Endodermal cell (in vitro differentiated cells): ENCODE measurements at regions not wholly inside any gene's neighbourhood (a gene's known extent, or its start where the extent isn't known, plus 50 kb on each side); places are given as distances from the start of the nearest gene placed in this dataset.

ENCODE experiments used
- DNase-seq: peaks from one replicate; pipeline ENCODE4 v3.0.0-alpha.2; 2017
- H3K27ac ChIP-seq: 2 replicates; pipeline ENCODE4 v1.5.1; 2013; ENCODE audit warnings: mild to moderate bottlenecking, low read depth, low read length, moderate library complexity
- H3K27me3 ChIP-seq: 2 replicates; pipeline ENCODE4 v1.6.1; 2013; ENCODE audit warnings: mild to moderate bottlenecking, low read length, moderate library complexity; ENCODE audit not compliant: insufficient read depth, control insufficient read depth, poor library complexity, severe bottlenecking
- H3K36me3 ChIP-seq: 2 replicates; pipeline ENCODE4 v1.7.0; 2013; ENCODE audit warnings: mild to moderate bottlenecking, low read length, moderate library complexity; ENCODE audit not compliant: control insufficient read depth, insufficient read depth
- H3K4me1 ChIP-seq: one replicate; pipeline ENCODE4 v1.7.0; 2013; ENCODE audit warnings: low read length; ENCODE audit not compliant: control insufficient read depth, insufficient read depth
- H3K4me3 ChIP-seq: 2 replicates; pipeline ENCODE4 v1.5.1; 2013; ENCODE audit warnings: mild to moderate bottlenecking, low read length, moderate library complexity
- H3K9ac ChIP-seq: 2 replicates; pipeline ENCODE4 v1.6.1; 2013; ENCODE audit warnings: mild to moderate bottlenecking, low read length, moderate library complexity; ENCODE audit not compliant: poor library complexity, severe bottlenecking; ENCODE audit errors: extremely low read depth
- H3K9me3 ChIP-seq: 2 replicates; pipeline ENCODE4 v1.6.1; 2013; ENCODE audit warnings: mild to moderate bottlenecking, low read length, moderate library complexity; ENCODE audit not compliant: control insufficient read depth
- H3K27ac Mint-ChIP-seq: 2 replicates; pipeline ENCODE4 v1.8.0; 2020; ENCODE audit warnings: mixed read lengths
- H3K27me3 Mint-ChIP-seq: 2 replicates; pipeline ENCODE4 v1.8.0; 2021; ENCODE audit warnings: mild to moderate bottlenecking, mixed read lengths; ENCODE audit not compliant: insufficient read depth
- H3K36me3 Mint-ChIP-seq: 2 replicates; pipeline ENCODE4 v1.8.0; 2020; ENCODE audit warnings: low read depth, mixed read lengths
- H3K4me1 Mint-ChIP-seq: 2 replicates; pipeline ENCODE4 v1.8.0; 2020; ENCODE audit warnings: mixed read lengths
- H3K4me3 Mint-ChIP-seq: 2 replicates; pipeline ENCODE4 v1.8.0; 2020; ENCODE audit warnings: mild to moderate bottlenecking, moderate library complexity, mixed read lengths
- H3K9me3 Mint-ChIP-seq: 2 replicates; pipeline ENCODE4 v1.8.0; 2020; ENCODE audit warnings: mild to moderate bottlenecking, mixed read lengths
- WGBS, 2 experiments: methylation state at CpG; one replicate each; pipeline versions ENCODE4 v1.1.5 to v1.1.7; 2013; ENCODE audit warnings: missing lambda C conversion rate in 2 of 2, mixed read lengths in 1 of 2; ENCODE audit not compliant: insufficient coverage in 1 of 2, insufficient read length in 1 of 2; 5-methylcytosine and 5-hydroxymethylcytosine counted together
- TF ChIP-seq, protein P1 (sequence below): fragments of 200-600 bp; sonication (generic); conservative IDR thresholded peaks from 2 replicates; pipeline ENCODE4 v1.5.0; 2021; ENCODE audit warnings: antibody characterized with exemption, mild to moderate bottlenecking

DNA sequence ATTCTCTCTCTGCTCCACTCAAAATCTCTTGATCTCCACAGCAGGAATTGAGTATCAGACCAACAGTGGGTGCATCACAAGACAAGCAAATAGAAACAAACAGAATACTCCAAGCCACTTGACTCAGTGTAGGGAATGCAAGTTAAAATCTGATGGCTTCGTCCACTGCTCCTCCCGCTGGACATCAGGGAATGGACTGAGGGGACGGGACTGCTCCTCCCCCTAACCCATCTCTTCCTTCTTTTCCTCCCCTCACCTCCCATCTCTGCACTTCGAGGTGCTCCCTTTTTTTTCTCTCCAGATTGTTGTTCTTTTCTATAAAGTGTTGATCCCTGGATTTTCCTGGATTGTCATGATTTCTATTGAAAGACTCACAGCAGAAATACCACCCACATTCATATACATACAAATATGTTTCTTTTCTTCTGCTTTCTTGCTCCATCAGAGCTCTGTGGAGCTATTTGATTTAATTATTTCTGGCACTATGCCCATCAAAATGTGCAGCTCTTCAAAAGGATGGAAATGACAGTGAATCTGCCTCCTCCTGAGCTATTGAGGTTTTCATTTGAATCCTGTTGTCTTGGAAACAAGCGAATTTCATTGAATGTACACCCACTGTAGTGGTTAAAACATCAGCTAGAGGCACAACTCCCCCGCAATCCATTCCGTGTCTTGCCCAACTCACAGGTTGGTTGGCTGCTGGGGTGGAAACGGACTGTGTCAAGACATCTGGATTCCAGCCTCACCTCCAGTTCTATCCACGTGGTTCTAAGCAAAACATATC is 199.7 kb downstream of the SPTSSA start:
- Histone ChIP-seq H3K4me3 (no peak overlapping the region), H3K27ac (no peak overlapping the region), H3K9me3 (no peaks in the 10 kb centered on the region), H3K36me3 (no peaks in the 10 kb centered on the region), H3K4me1 (no peaks in the 10 kb centered on the region), H3K27me3 (peaks cover 19% of the 10 kb centered on the region), H3K9ac (no peak overlapping the region)
- Mint-ChIP-seq H3K4me3 (no peak overlapping the region), H3K9me3 (peaks cover 2% of the 10 kb centered on the region), H3K4me1 (peaks cover 3% of the 10 kb centered on the region), H3K27me3 (peaks cover 25% of the 10 kb centered on the region), H3K36me3 (no peaks in the 10 kb centered on the region), H3K27ac (no peak overlapping the region)
- 86 to 91% methylated on average over 7 to 9 of the region's 9 CpGs for WGBS, 2 experiments
- DNase-seq = no peak
- TF ChIP-seq, protein P1, sequence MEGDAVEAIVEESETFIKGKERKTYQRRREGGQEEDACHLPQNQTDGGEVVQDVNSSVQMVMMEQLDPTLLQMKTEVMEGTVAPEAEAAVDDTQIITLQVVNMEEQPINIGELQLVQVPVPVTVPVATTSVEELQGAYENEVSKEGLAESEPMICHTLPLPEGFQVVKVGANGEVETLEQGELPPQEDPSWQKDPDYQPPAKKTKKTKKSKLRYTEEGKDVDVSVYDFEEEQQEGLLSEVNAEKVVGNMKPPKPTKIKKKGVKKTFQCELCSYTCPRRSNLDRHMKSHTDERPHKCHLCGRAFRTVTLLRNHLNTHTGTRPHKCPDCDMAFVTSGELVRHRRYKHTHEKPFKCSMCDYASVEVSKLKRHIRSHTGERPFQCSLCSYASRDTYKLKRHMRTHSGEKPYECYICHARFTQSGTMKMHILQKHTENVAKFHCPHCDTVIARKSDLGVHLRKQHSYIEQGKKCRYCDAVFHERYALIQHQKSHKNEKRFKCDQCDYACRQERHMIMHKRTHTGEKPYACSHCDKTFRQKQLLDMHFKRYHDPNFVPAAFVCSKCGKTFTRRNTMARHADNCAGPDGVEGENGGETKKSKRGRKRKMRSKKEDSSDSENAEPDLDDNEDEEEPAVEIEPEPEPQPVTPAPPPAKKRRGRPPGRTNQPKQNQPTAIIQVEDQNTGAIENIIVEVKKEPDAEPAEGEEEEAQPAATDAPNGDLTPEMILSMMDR = no peak

GRCh38 chr14:34259996-34260395 is 202.0 kb downstream of the SPTSSA start:
- no peak for DNase-seq

GRCh38 chr14:34258318-34258717 is 203.7 kb downstream of the SPTSSA start:
- TF ChIP-seq, protein P1 = no peak
- Histone ChIP-seq H3K9ac (no peak overlapping the region), H3K4me1 (no peaks in the 10 kb centered on the region), H3K36me3 (no peaks in the 10 kb centered on the region), H3K27ac (no peak overlapping the region), H3K9me3 (no peaks in the 10 kb centered on the region), H3K27me3 (peaks cover 19% of the 10 kb centered on the region), H3K4me3 (no peak overlapping the region)
- no peaks in the 10 kb centered on the region for H3K36me3 Mint-ChIP-seq
- peaks cover 3% of the 10 kb centered on the region for H3K4me1 Mint-ChIP-seq
- H3K4me3 Mint-ChIP-seq = no peak overlapping the region
- peaks cover 24% of the 10 kb centered on the region for H3K27me3 Mint-ChIP-seq
- no peak for DNase-seq
- WGBS, 2 experiments = 92 to 100% methylated on average over 1 of the region's 1 CpG
- H3K27ac Mint-ChIP-seq = no peak overlapping the region
- H3K9me3 Mint-ChIP-seq = peaks cover under 1% of the 10 kb centered on the region

More at GRCh38 chr14:34259996-34260395, 202.0 kb downstream of the SPTSSA start:
- TF ChIP-seq, protein P1 = no peak
- peaks cover 3% of the 10 kb centered on the region for H3K4me1 Mint-ChIP-seq
- peaks cover 2% of the 10 kb centered on the region for H3K9me3 Mint-ChIP-seq
- Histone ChIP-seq H3K27ac (no peak overlapping the region), H3K9ac (no peak overlapping the region), H3K27me3 (peaks cover 19% of the 10 kb centered on the region), H3K4me1 (no peaks in the 10 kb centered on the region), H3K9me3 (no peaks in the 10 kb centered on the region), H3K36me3 (no peaks in the 10 kb centered on the region), H3K4me3 (no peak overlapping the region)
- peaks cover 24% of the 10 kb centered on the region for H3K27me3 Mint-ChIP-seq
- no peak overlapping the region for H3K27ac Mint-ChIP-seq
- H3K36me3 Mint-ChIP-seq = no peaks in the 10 kb centered on the region
- H3K4me3 Mint-ChIP-seq = no peak overlapping the region
